ENCODE measurements at regions not wholly inside any gene's neighbourhood (a gene's known extent, or its start where the extent isn't known, plus 50 kb on each side); places are given as distances from the start of the nearest gene placed in this dataset.

DNA sequence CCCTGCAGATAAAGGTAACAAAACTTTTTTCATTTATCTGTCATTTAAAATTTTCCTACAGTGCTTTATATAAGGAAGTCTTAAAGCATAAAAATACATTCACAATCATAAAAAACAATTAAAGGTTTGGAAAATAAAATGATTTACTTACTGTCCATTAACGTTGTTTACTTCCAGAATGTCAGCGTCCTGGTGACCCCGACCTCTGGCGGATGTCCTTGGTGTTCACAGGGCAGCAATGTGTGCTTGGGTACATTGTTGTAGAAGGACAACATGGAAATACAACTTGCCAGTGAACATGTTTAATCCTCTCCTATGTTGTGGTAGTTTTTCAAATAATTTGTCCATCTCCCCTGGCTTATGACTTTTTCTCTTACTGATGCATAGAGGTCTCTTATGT, 168.8 kb upstream of the NDN start:
- Histone ChIP-seq H3K9me3 (ENCODE audit: control insufficient read depth in 1 of 2, insufficient read depth in 1 of 2, low read length in 2 of 2) (peaks cover 0 to 12% of the 10 kb centered on the region in 2 experiments), H3K4me1 (ENCODE audit: insufficient read depth, low read length) (no peaks in the 10 kb centered on the region), H3K27me3 (ENCODE audit: control insufficient read depth in 1 of 2, insufficient read depth in 2 of 2, low read length in 2 of 2) (no peaks in the 10 kb centered on the region), H3K36me3 (ENCODE audit: insufficient read depth, low read length) (no peaks in the 10 kb centered on the region), H3K4me3 (ENCODE audit: low read length) (no peak overlapping the region), H3K27ac (ENCODE audit: low read depth in 1 of 2, low read length in 2 of 2) (no peak overlapping the region)
- Mint-ChIP-seq H3K9me3 (no peaks in the 10 kb centered on the region), H3K4me1 (ENCODE audit: low read depth) (no peaks in the 10 kb centered on the region), H3K27ac (no peak overlapping the region), H3K4me3 (no peak overlapping the region), H3K27me3 (no peaks in the 10 kb centered on the region), H3K36me3 (ENCODE audit: low read depth) (no peaks in the 10 kb centered on the region)
- DNase-seq (no peak), ATAC-seq (ENCODE audit: poor library complexity) (no peak)
- TF ChIP-seq, protein P1, sequence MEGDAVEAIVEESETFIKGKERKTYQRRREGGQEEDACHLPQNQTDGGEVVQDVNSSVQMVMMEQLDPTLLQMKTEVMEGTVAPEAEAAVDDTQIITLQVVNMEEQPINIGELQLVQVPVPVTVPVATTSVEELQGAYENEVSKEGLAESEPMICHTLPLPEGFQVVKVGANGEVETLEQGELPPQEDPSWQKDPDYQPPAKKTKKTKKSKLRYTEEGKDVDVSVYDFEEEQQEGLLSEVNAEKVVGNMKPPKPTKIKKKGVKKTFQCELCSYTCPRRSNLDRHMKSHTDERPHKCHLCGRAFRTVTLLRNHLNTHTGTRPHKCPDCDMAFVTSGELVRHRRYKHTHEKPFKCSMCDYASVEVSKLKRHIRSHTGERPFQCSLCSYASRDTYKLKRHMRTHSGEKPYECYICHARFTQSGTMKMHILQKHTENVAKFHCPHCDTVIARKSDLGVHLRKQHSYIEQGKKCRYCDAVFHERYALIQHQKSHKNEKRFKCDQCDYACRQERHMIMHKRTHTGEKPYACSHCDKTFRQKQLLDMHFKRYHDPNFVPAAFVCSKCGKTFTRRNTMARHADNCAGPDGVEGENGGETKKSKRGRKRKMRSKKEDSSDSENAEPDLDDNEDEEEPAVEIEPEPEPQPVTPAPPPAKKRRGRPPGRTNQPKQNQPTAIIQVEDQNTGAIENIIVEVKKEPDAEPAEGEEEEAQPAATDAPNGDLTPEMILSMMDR (IDR thresholded peaks at IDR 0.05): no peak
- POLR2A ChIA-PET: no interaction called here
- CTCF ChIA-PET: no interaction called here
- intact Hi-C loops (cut with DNase I, micrococcal nuclease): no loop called here

DNA sequence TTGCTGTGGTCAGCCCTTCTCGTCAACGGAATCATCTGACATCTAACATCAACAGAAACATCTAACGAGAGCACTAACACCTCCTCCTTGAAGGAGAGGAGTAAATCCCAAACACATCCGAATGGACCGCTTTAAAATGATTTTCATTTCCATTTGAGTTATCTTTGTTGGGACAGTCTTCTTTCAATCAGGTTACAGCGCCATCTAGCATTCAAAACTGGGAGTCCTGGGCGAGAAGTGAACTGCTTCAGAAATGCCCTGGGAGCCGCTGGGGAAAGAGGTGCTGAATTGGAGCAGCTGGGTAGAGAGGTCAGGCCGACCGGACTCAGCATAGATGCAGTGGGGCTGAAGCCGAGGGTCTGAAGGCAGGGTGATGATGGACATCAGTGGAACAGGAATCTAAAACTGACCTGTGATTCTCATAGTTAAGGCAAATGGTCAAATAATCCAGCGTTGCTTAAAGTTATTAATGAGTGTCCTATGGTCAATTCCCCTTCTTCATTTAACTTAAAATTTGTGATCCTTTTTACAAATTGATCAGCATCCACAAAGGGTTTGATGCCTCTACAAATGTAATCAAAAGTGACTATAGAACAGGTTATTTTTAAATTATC, 170.0 kb upstream of the NDN start:
- no peak for ATAC-seq (ENCODE audit: poor library complexity)
- POLR2A ChIA-PET: no interaction called here
- no peaks in the 10 kb centered on the region for H3K36me3 ChIP-seq (ENCODE audit: insufficient read depth, low read length)
- Mint-ChIP-seq H3K9me3 (no peaks in the 10 kb centered on the region), H3K27ac (no peak overlapping the region), H3K36me3 (ENCODE audit: low read depth) (no peaks in the 10 kb centered on the region), H3K4me3 (no peak overlapping the region), H3K4me1 (ENCODE audit: low read depth) (no peaks in the 10 kb centered on the region), H3K27me3 (no peaks in the 10 kb centered on the region)
- TF ChIP-seq, protein P1 (IDR thresholded peaks at IDR 0.05): no peak
- no peaks in the 10 kb centered on the region for H3K4me1 ChIP-seq (ENCODE audit: insufficient read depth, low read length)
- H3K4me3 ChIP-seq (ENCODE audit: low read length): no peak overlapping the region
- intact Hi-C loops (cut with DNase I, micrococcal nuclease): no loop called here
- peaks cover 0 to 13% of the 10 kb centered on the region in 2 experiments for H3K9me3 ChIP-seq (ENCODE audit: control insufficient read depth in 1 of 2, insufficient read depth in 1 of 2, low read length in 2 of 2)
- H3K27me3 ChIP-seq (ENCODE audit: control insufficient read depth in 1 of 2, insufficient read depth in 2 of 2, low read length in 2 of 2): no peaks in the 10 kb centered on the region
- H3K27ac ChIP-seq (ENCODE audit: low read depth in 1 of 2, low read length in 2 of 2): no peak overlapping the region
- CTCF ChIA-PET: no interaction called here
- no peak for DNase-seq

DNA sequence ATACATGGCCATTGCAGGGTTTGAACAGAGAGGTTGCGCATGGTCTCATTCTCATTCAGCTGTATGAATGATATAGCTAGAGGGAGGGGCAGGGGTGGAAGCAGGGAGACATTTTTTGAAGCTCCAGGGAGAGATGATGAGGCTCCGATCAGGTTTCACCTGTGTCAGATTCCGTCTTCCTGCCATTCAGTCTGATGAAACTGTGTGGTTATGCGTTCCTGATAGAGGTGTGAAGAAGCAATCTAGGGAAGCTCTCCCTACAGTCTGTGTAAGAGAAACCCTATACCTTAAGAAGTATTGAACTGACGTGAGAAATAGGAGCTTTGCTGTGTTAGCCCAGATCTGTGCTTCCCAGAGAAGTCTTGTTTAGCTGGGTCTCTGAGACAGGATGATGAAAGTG, 171.9 kb upstream of the NDN start:
- peaks cover 0 to 13% of the 10 kb centered on the region in 2 experiments for H3K9me3 ChIP-seq (ENCODE audit: control insufficient read depth in 1 of 2, insufficient read depth in 1 of 2, low read length in 2 of 2)
- TF ChIP-seq, protein P1 (IDR thresholded peaks at IDR 0.05): no peak
- ChIA-PET POLR2A (no interaction called here), CTCF (no interaction called here)
- H3K27me3 ChIP-seq (ENCODE audit: control insufficient read depth in 1 of 2, insufficient read depth in 2 of 2, low read length in 2 of 2): no peaks in the 10 kb centered on the region
- H3K4me1 ChIP-seq (ENCODE audit: insufficient read depth, low read length): no peaks in the 10 kb centered on the region
- Mint-ChIP-seq H3K27ac (no peak overlapping the region), H3K4me3 (no peak overlapping the region), H3K9me3 (no peaks in the 10 kb centered on the region), H3K36me3 (ENCODE audit: low read depth) (no peaks in the 10 kb centered on the region), H3K4me1 (ENCODE audit: low read depth) (no peaks in the 10 kb centered on the region), H3K27me3 (no peaks in the 10 kb centered on the region)
- no peak overlapping the region for H3K27ac ChIP-seq (ENCODE audit: low read depth in 1 of 2, low read length in 2 of 2)
- no peaks in the 10 kb centered on the region for H3K36me3 ChIP-seq (ENCODE audit: insufficient read depth, low read length)
- no peak for ATAC-seq (ENCODE audit: poor library complexity)
- H3K4me3 ChIP-seq (ENCODE audit: low read length): no peak overlapping the region
- no peak for DNase-seq
- intact Hi-C loops (cut with DNase I, micrococcal nuclease): no loop called here
